HG03558 (cell line): ENCODE measurements at regions not wholly inside any gene's neighbourhood (a gene's known extent, or its start where the extent isn't known, plus 50 kb on each side); places are given as distances from the start of the nearest gene placed in this dataset.

Source experiments
- ATAC-seq: cut with Tn5 transposase; IDR thresholded peaks from one replicate; pipeline ENCODE4 v1.9.1; 2021; ENCODE audit warnings: moderate number of reproducible peaks; ENCODE audit not compliant: unreplicated experiment; ENCODE audit errors: extremely low read depth

GRCh38 chr15:95394186-95395067 lies 936.1 kb upstream of the NR2F2 start:
- no peak for ATAC-seq

- ATAC-seq: no peak
Measured at GRCh38 chr15:95400428-95400827, 930.1 kb upstream of the NR2F2 start.

- ATAC-seq: no peak
Measured at GRCh38 chr15:95401587-95401986, 928.9 kb upstream of the NR2F2 start.

GRCh38 chr15:95405447-95405846 lies 925.1 kb upstream of the NR2F2 start:
- ATAC-seq: no peak

GRCh38 chr15:95407534-95407933 lies 923.0 kb upstream of the NR2F2 start:
- no peak for ATAC-seq

GRCh38 chr15:95409211-95409610 lies 921.3 kb upstream of the NR2F2 start:
- ATAC-seq: no peak

GRCh38 chr15:95409626-95410310 lies 920.7 kb upstream of the NR2F2 start:
- ATAC-seq: no peak

- no peak for ATAC-seq
Measured at GRCh38 chr15:95410757-95411156, 919.7 kb upstream of the NR2F2 start.

GRCh38 chr15:95416576-95416975 lies 913.9 kb upstream of the NR2F2 start:
- no peak for ATAC-seq

GRCh38 chr15:95417761-95418160 lies 912.7 kb upstream of the NR2F2 start:
- ATAC-seq: no peak

- no peak for ATAC-seq
Measured at GRCh38 chr15:95422255-95422654, 908.2 kb upstream of the NR2F2 start.

- no peak for ATAC-seq
Measured at GRCh38 chr15:95425859-95426258, 904.6 kb upstream of the NR2F2 start.

GRCh38 chr15:95429345-95429744 lies 901.2 kb upstream of the NR2F2 start:
- ATAC-seq: no peak

- no peak for ATAC-seq
Measured at GRCh38 chr15:95431518-95431917, 899.0 kb upstream of the NR2F2 start.

GRCh38 chr15:95432878-95433405 lies 897.6 kb upstream of the NR2F2 start:
- no peak for ATAC-seq

- ATAC-seq: no peak
Measured at GRCh38 chr15:95439922-95440376, 890.6 kb upstream of the NR2F2 start.

- no peak for ATAC-seq
Measured at GRCh38 chr15:95440712-95441111, 889.8 kb upstream of the NR2F2 start.

- no peak for ATAC-seq
Measured at GRCh38 chr15:95442107-95442719, 888.3 kb upstream of the NR2F2 start.

- ATAC-seq: no peak
Measured at GRCh38 chr15:95444860-95445259, 885.6 kb upstream of the NR2F2 start.

- ATAC-seq: no peak
Measured at GRCh38 chr15:95446854-95447253, 883.6 kb upstream of the NR2F2 start.

GRCh38 chr15:95447486-95447885 lies 883.0 kb upstream of the NR2F2 start:
- no peak for ATAC-seq
